IMR-90 (cell line): ENCODE measurements at regions not wholly inside any gene's neighbourhood (a gene's known extent, or its start where the extent isn't known, plus 50 kb on each side); places are given as distances from the start of the nearest gene placed in this dataset.

Source experiments
- ATAC-seq: fragments of 200-7000 bp; cut with Tn5 transposase; 2 replicates; pipeline ENCODE4 v1.9.1; 2020; ENCODE audit warnings: low read depth, mild to moderate bottlenecking, moderate library complexity
- BruUV-seq: library from RNA; stranded (reverse); fragments of 400-500 nt; replicated peaks from 2 replicates; lab custom pipeline; 2021; lab: Mats Ljungman, UMichigan
- CTCF ChIA-PET: fragments of 300-600 bp; formaldehyde crosslinking; extraction: SDS; loops from one replicate; lab custom pipeline; 2021; ENCODE audit warnings: antibody characterized with exemption; lab: Yijun Ruan, JAX
- POLR2A ChIA-PET: fragments of 300-600 bp; sonication (Branson Sonifier 250); formaldehyde crosslinking; loops from one replicate; lab custom pipeline; 2022; ENCODE audit warnings: antibody characterized with exemption; ENCODE audit not compliant: unreplicated experiment; lab: Charles Lee
- DNase-seq: peaks from one replicate; pipeline ENCODE4 v3.0.0; 2013
- H2AFZ ChIP-seq: replicated peaks from 2 replicates; pipeline ENCODE3; 2013; ENCODE audit warnings: low read length, mild to moderate bottlenecking; ENCODE audit not compliant: poor library complexity
- H2AK5ac ChIP-seq: 2 replicates; pipeline ENCODE4 v1.6.1; 2013; ENCODE audit warnings: low read depth, low read length, inconsistent platforms
- H2AK9ac ChIP-seq: replicated peaks from 2 replicates; pipeline ENCODE3; 2013; ENCODE audit warnings: mild to moderate bottlenecking, low read depth, low read length, moderate library complexity; ENCODE audit not compliant: poor library complexity
- H2BK120ac ChIP-seq: 2 replicates; pipeline ENCODE4 v1.6.1; 2013; ENCODE audit warnings: low read depth, low read length, inconsistent platforms
- H2BK15ac ChIP-seq: 3 replicates; pipeline ENCODE4 v1.6.1; 2013; ENCODE audit warnings: low read depth, low read length, inconsistent platforms
- H2BK20ac ChIP-seq: 2 replicates; pipeline ENCODE4 v1.6.1; 2013; ENCODE audit warnings: low read depth, mild to moderate bottlenecking, inconsistent platforms, low read length, moderate library complexity
- H2BK5ac ChIP-seq: 2 replicates; pipeline ENCODE4 v1.6.1; 2013; ENCODE audit warnings: mild to moderate bottlenecking, low read depth, low read length, inconsistent platforms; ENCODE audit not compliant: poor library complexity, severe bottlenecking
- H3K14ac ChIP-seq: replicated peaks from 2 replicates; pipeline ENCODE4 v1.6.1; 2013; ENCODE audit warnings: low read depth, low read length, inconsistent platforms
- H3K18ac ChIP-seq: 2 replicates; pipeline ENCODE4 v1.6.1; 2013; ENCODE audit warnings: low read depth, low read length, control low read depth
- H3K23ac ChIP-seq: 2 replicates; pipeline ENCODE4 v1.6.1; 2013; ENCODE audit warnings: low read depth, low read length, inconsistent platforms
- H3K27ac ChIP-seq: 2 replicates; pipeline ENCODE4 v1.5.1; 2013; ENCODE audit warnings: mild to moderate bottlenecking, control low read depth, low read length; ENCODE audit not compliant: insufficient read depth
- H3K27me3 ChIP-seq: 2 replicates; pipeline ENCODE4 v1.6.1; 2013; ENCODE audit warnings: low read length; ENCODE audit not compliant: control insufficient read depth, insufficient read depth
- H3K36me3 ChIP-seq: 2 replicates; pipeline ENCODE4 v1.6.1; 2013; ENCODE audit warnings: low read length, mixed read lengths; ENCODE audit not compliant: control insufficient read depth, insufficient read depth
- H3K4ac ChIP-seq: 2 replicates; pipeline ENCODE4 v1.6.1; 2013; ENCODE audit warnings: low read depth, low read length, inconsistent platforms
- H3K4me1 ChIP-seq: 2 replicates; pipeline ENCODE4 v1.6.1; 2013; ENCODE audit warnings: low read length, mixed read lengths; ENCODE audit not compliant: control insufficient read depth, insufficient read depth
- H3K4me2 ChIP-seq: 2 replicates; pipeline ENCODE4 v1.6.1; 2013; ENCODE audit warnings: low read depth, mild to moderate bottlenecking, control low read depth, low read length, moderate library complexity
- H3K4me3 ChIP-seq: 2 replicates; pipeline ENCODE4 v1.5.1; 2013; ENCODE audit warnings: low read depth, mild to moderate bottlenecking, control low read depth, low read length, moderate library complexity; ENCODE audit not compliant: insufficient read depth
- H3K56ac ChIP-seq: 2 replicates; pipeline ENCODE4 v1.6.1; 2013; ENCODE audit warnings: low read length, inconsistent platforms; ENCODE audit not compliant: insufficient read depth; ENCODE audit errors: extremely low read depth
- H3K79me1 ChIP-seq, 2 experiments: 2 replicates each; pipeline ENCODE4 v1.6.1; 2013; ENCODE audit warnings: low read length in 2 of 2, inconsistent platforms in 1 of 2, low read depth in 1 of 2
- H3K9ac ChIP-seq: 2 replicates; pipeline ENCODE4 v1.6.1; 2013; ENCODE audit warnings: low read depth, low read length, control low read depth
- H3K9me1 ChIP-seq: 2 replicates; pipeline ENCODE4 v1.6.1; 2013; ENCODE audit warnings: low read length, inconsistent platforms; ENCODE audit not compliant: insufficient read depth
- H3K9me3 ChIP-seq: 2 replicates; pipeline ENCODE4 v1.6.1; 2013; ENCODE audit warnings: low read length; ENCODE audit not compliant: control insufficient read depth, insufficient read depth
- H4K20me1 ChIP-seq: 2 replicates; pipeline ENCODE4 v1.6.1; 2013; ENCODE audit warnings: low read length, inconsistent platforms; ENCODE audit not compliant: insufficient read depth
- H4K5ac ChIP-seq: 2 replicates; pipeline ENCODE4 v1.6.1; 2013; ENCODE audit warnings: mild to moderate bottlenecking, low read depth, low read length, control low read depth
- H4K8ac ChIP-seq, 2 experiments: 2 replicates each; pipeline ENCODE4 v1.6.1; 2013; ENCODE audit warnings: low read depth in 2 of 2, low read length in 2 of 2, control low read depth in 1 of 2, inconsistent platforms in 1 of 2
- H4K91ac ChIP-seq: 2 replicates; pipeline ENCODE4 v1.6.1; 2013; ENCODE audit warnings: low read depth, low read length, inconsistent platforms; ENCODE audit not compliant: insufficient read depth
- CEBPB ChIP-seq: IDR thresholded peaks from 2 replicates; pipeline ENCODE4 v1.6.1; 2012; ENCODE audit warnings: low read depth, low read length, improper control_type of control experiment
- FOS ChIP-seq: fragments of 150-350 bp; IDR thresholded peaks from 2 replicates; pipeline ENCODE4 v1.6.1; 2016; ENCODE audit warnings: low read depth, low read length
- POLR2A ChIP-seq: IDR thresholded peaks from 2 replicates; pipeline ENCODE4 v1.6.1; 2012; ENCODE audit warnings: mild to moderate bottlenecking, low read depth, low read length
- RCOR1 ChIP-seq: IDR thresholded peaks from 2 replicates; pipeline ENCODE4 v1.6.1; 2012; ENCODE audit warnings: mild to moderate bottlenecking, low read length, improper control_type of control experiment; ENCODE audit not compliant: insufficient replicate concordance
- RFX5 ChIP-seq: IDR thresholded peaks from 2 replicates; pipeline ENCODE4 v1.8.0; 2012; ENCODE audit warnings: low read depth, mild to moderate bottlenecking, low read length, moderate library complexity
- WGBS, 2 experiments: methylation state at CpG; one replicate each; pipeline versions ENCODE4 v1.1.5 to v1.1.7; 2013; ENCODE audit warnings: missing lambda C conversion rate in 2 of 2; ENCODE audit not compliant: insufficient read length in 1 of 2; ENCODE audit errors: extremely low coverage in 2 of 2; 5-methylcytosine and 5-hydroxymethylcytosine counted together
- dilution Hi-C: fragments of 300-500 bp; cut with HindIII; formaldehyde crosslinking; loops from one replicate; pipeline ENCODE4 v1.14.3; 2018; ENCODE audit warnings: low sequenced_read_pairs; ENCODE audit not compliant: unreplicated experiment
- in situ Hi-C: fragments of 300-500 bp; cut with MboI; formaldehyde crosslinking; loops from 3 replicates; pipeline ENCODE4 v1.14.3; 2019; ENCODE audit warnings: low sequenced_read_pairs, inconsistent platforms, mixed read lengths
- intact Hi-C: fragments of 100-400 bp; cut with micrococcal nuclease; formaldehyde crosslinking; loops from 2 replicates; pipeline ENCODE4 v1.10.0; 2022
- TF ChIP-seq, protein P1 (sequence below): fragments of 150-350 bp; IDR thresholded peaks from 2 replicates; pipeline ENCODE4 v1.6.1; 2017; ENCODE audit warnings: mild to moderate bottlenecking, antibody characterized with exemption, low read length, low read depth

DNA sequence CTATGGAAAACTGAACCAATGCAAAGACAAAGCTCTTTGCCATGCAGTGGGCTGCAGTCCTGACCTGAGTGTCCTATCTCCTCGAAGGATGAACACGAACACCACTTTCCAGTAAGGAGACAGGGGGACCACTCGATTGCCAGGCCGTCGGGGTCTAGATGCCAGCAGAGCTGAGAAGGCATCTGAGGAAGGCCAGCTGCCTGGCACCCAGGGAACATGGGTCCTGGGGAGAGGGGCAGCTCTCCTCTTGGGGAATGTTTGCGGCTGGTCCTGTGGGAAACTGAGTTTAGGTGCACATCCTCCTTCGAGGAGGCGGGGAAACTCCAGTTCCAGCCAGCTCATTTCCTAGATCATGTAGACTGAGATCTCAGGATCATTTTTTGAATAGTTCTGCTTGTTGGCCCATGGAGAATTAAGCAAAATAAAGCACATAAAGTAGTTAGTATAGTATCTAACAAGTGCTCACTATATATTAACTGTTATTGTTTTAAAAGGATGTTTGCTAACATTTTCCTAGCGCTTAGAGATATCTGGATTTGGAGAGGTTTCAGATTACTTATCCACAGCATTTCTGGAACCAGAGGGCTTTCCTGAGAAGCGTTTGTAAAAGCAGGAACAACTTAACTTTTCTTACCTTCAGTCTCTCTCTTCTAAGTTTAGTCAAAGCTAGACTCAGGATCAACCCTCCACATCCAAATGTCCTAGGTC is 225.3 kb upstream of the FOXQ1 start:
- in situ Hi-C loops (no loop called here), intact Hi-C loops (no loop called here), dilution Hi-C loops (no loop called here)
- ATAC-seq = peak; percentile 49
- CTCF ChIA-PET = no interaction called here
- H3K23ac ChIP-seq = no peak overlapping the region
- H2BK120ac ChIP-seq = peak overlapping the region; percentile 36
- H3K4me1 ChIP-seq = peaks cover 14% of the 10 kb centered on the region
- peak; percentile 12 for DNase-seq
- no peaks in the 10 kb centered on the region for H4K20me1 ChIP-seq
- peak overlapping the region; percentile 43 for H2AFZ ChIP-seq
- H2BK20ac ChIP-seq = peak overlapping the region; percentile 27
- H3K27me3 ChIP-seq = no peaks in the 10 kb centered on the region
- H2AK9ac ChIP-seq = peak overlapping the region; percentile 53
- peak overlapping the region; percentile 74; the same call in 1 of the 3 replicates for H2BK15ac ChIP-seq
- peak overlapping the region; percentile 69 for H3K4ac ChIP-seq
- peak overlapping the region; percentile 16 for H3K14ac ChIP-seq
- peak overlapping the region; percentile 39 for H2AK5ac ChIP-seq
- H3K4me2 ChIP-seq = peak overlapping the region; percentile 75
- H3K4me3 ChIP-seq = no peak overlapping the region
- H4K8ac ChIP-seq = peak overlapping the region in 1 of 2 experiments; percentile 20; a peak in 1 of 4 replicates
- H3K27ac ChIP-seq = peak overlapping the region; percentile 61; the same call in 1 of the 2 replicates
- peak overlapping the region; percentile 25; the same call in 1 of the 2 replicates for H4K91ac ChIP-seq
- H3K56ac ChIP-seq = no peak overlapping the region
- no peak for TF ChIP-seq RFX5
- no peak for TF ChIP-seq FOS
- TF ChIP-seq, protein P1, sequence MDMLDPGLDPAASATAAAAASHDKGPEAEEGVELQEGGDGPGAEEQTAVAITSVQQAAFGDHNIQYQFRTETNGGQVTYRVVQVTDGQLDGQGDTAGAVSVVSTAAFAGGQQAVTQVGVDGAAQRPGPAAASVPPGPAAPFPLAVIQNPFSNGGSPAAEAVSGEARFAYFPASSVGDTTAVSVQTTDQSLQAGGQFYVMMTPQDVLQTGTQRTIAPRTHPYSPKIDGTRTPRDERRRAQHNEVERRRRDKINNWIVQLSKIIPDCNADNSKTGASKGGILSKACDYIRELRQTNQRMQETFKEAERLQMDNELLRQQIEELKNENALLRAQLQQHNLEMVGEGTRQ = no peak
- TF ChIP-seq POLR2A = no peak
- no peak for TF ChIP-seq RCOR1
- no peak for TF ChIP-seq CEBPB
- H3K9ac ChIP-seq = peak overlapping the region; percentile 67; the same call in 1 of the 2 replicates
- POLR2A ChIA-PET = no interaction called here
- H3K9me1 ChIP-seq = 0 out of 2 replicates have a peak, but pooled peaks cover 4% of the 10 kb centered on the region
- no peaks in the 10 kb centered on the region for H3K36me3 ChIP-seq
- peak overlapping the region; percentile 88 for H3K18ac ChIP-seq
- 100% methylated on average over 2 of the region's 10 CpGs; no CpG with 5 or more reads in 1 of the 2 experiments for WGBS, 2 experiments
- no peaks in the 10 kb centered on the region for H3K79me1 ChIP-seq
- BruUV-seq = no TSS peak
- no peak overlapping the region for H2BK5ac ChIP-seq
- H3K9me3 ChIP-seq = no peaks in the 10 kb centered on the region
- peak overlapping the region; percentile 81; the same call in 1 of the 2 replicates for H4K5ac ChIP-seq
